ENCODE measurements at regions not wholly inside any gene's neighbourhood (a gene's known extent, or its start where the extent isn't known, plus 50 kb on each side); places are given as distances from the start of the nearest gene placed in this dataset.
"Not testable (repeated sequence)": the region's sequence is repeated elsewhere in the genome, so short reads cannot be mapped to it uniquely, and the experiment has no call there.

GRCh38 chrX:131170148-131170547 lies 112.0 kb downstream of the ARHGAP36 start:
- no peaks in the 10 kb centered on the region for H3K4me1 ChIP-seq (replicated peaks in 1 of 2)
- no peak for DNase-seq
- no peaks in the 10 kb centered on the region for H3K9me3 ChIP-seq (replicated peaks in 1 of 3)
- intact Hi-C loops (cut with DNase I): no loop called here
- no peak overlapping the region for H3K4me3 ChIP-seq
- TF ChIP-seq, protein P1, sequence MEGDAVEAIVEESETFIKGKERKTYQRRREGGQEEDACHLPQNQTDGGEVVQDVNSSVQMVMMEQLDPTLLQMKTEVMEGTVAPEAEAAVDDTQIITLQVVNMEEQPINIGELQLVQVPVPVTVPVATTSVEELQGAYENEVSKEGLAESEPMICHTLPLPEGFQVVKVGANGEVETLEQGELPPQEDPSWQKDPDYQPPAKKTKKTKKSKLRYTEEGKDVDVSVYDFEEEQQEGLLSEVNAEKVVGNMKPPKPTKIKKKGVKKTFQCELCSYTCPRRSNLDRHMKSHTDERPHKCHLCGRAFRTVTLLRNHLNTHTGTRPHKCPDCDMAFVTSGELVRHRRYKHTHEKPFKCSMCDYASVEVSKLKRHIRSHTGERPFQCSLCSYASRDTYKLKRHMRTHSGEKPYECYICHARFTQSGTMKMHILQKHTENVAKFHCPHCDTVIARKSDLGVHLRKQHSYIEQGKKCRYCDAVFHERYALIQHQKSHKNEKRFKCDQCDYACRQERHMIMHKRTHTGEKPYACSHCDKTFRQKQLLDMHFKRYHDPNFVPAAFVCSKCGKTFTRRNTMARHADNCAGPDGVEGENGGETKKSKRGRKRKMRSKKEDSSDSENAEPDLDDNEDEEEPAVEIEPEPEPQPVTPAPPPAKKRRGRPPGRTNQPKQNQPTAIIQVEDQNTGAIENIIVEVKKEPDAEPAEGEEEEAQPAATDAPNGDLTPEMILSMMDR (IDR thresholded peaks at IDR 0.05): no peak
- TF ChIP-seq POLR2A (IDR thresholded peaks at IDR 0.05): no peak
- 70 to 100% (median 84%) methylated on average over 1 of the region's 1 CpG for WGBS, 4 donors
- no peaks in the 10 kb centered on the region for H3K36me3 ChIP-seq (replicated peaks in 1 of 2)
- no peak overlapping the region for H3K27ac ChIP-seq
- H3K27me3 ChIP-seq: no peaks in the 10 kb centered on the region

DNA sequence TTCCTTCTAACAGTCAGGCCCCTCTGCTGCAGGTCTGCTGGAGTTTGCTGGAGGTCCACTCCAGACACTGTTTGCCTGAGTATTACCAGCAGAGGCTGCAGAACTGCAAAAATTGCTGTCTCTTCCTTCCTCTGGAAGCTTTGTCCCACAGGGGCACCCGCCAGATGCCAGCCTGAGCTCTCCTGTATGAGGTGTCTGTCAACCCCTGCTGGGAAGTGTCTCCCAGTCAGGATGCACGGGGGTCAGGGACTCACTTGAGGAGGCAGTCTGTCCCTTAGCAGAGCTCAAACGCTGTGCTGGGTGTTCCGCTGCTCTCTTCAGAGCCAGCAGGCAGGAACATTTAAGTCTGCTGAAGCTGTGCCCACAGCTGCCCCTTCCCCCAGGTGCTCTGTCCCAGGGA lies 105.5 kb downstream of the ARHGAP36 start:
- H3K27me3 ChIP-seq; intact Hi-C loops (cut with DNase I): not testable (repeated sequence)

GRCh38 chrX:131157656-131158055 lies 99.5 kb downstream of the ARHGAP36 start:
- whole genome bisulfite sequencing, 4 donors: 33 to 47% (median 34%) methylated on average over 11 to 16 of the region's 16 CpGs; no CpG with 5 or more reads in 1 of the 4 donors
- H3K27ac ChIP-seq; H3K27me3 ChIP-seq; intact Hi-C loops (cut with DNase I); H3K9me3 ChIP-seq (replicated peaks in 1 of 3); H3K4me3 ChIP-seq; H3K4me1 ChIP-seq (replicated peaks in 1 of 2); H3K36me3 ChIP-seq (replicated peaks in 1 of 2): not testable (repeated sequence)
- peak in 1 of 7 donors; percentile 49 for DNase-seq

More for the DNA sequence above, 105.5 kb downstream of the ARHGAP36 start:
- H3K4me1 ChIP-seq (replicated peaks in 1 of 2); DNase-seq; H3K4me3 ChIP-seq; H3K27ac ChIP-seq; H3K36me3 ChIP-seq (replicated peaks in 1 of 2); H3K9me3 ChIP-seq (replicated peaks in 1 of 3): not testable (repeated sequence)
- WGBS, 4 donors: 59 to 80% (median 74%) methylated on average over 1 to 4 of the region's 4 CpGs; no CpG with 5 or more reads in 1 of the 4 donors

GRCh38 chrX:131146702-131147101 lies 88.6 kb downstream of the ARHGAP36 start:
- H3K9me3 ChIP-seq (replicated peaks in 1 of 3): no peaks in the 10 kb centered on the region
- no peak overlapping the region for H3K27ac ChIP-seq
- 6 to 42% (median 31%) methylated on average over 3 of the region's 3 CpGs for WGBS, 4 donors
- intact Hi-C loops (cut with DNase I): no loop called here
- DNase-seq: no peak
- no peaks in the 10 kb centered on the region for H3K36me3 ChIP-seq (replicated peaks in 1 of 2)
- H3K27me3 ChIP-seq: no peaks in the 10 kb centered on the region
- no peaks in the 10 kb centered on the region for H3K4me1 ChIP-seq (replicated peaks in 1 of 2)
- H3K4me3 ChIP-seq: no peak overlapping the region
- TF ChIP-seq, protein P1 (IDR thresholded peaks at IDR 0.05): no peak
- no peak for TF ChIP-seq POLR2A (IDR thresholded peaks at IDR 0.05)

Measured in adrenal gland (tissue), 9 donors.